ENCODE measurements at regions not wholly inside any gene's neighbourhood (a gene's known extent, or its start where the extent isn't known, plus 50 kb on each side); places are given as distances from the start of the nearest gene placed in this dataset.

DNA sequence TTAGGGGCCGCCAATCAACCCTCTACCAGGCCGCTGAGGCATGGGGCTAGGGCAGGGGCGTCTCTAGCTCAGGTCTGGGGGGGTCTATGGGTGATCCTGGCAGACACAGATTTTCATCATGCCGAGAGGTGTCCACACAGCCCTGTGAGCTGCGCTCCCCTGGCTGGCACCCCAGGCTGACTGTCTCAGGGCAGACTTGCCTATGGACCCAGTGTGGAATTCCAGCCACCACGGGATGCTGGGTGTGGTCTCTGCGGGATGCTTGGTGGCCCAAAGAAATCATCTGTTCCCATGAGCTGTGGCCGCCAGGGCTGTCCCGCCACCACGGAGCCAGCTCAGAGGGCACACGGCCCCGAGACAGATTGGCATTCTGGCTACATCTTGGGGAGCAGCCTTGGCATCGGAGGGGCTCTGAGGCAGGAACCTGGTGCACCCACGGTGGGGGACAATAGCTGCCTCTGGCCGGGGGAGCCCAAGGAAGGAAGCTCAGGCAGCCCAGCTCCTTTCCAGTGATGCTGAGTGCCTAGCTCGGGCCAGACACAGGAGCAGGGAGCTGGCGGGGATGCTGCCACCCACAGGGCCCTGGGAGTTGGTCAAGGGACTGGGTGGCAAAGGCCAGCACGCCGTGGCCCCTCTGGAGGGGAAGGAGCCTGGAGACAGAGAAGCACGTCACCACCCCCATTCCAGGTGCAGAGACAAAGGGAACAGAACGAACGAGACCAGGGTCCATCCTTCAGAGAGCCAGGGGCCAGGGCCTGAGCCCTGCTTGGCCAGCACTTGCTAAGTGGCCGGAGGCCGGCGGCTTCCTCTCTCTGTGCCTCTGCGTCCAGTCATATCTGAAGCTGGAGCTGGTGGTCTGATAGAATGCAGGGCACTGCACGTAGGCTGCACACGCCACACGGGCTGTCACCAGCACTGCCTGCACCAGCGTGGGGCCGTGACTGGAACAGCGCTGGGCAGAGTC lies 64.4 kb upstream of the FGF3 start:
- no peak for DNase-seq (ENCODE audit: low read depth in 2 of 2)
- H3K36me3 ChIP-seq (ENCODE audit: control insufficient read depth, insufficient read depth, low read length), result no peaks in the 10 kb centered on the region
- H3K27me3 ChIP-seq (ENCODE audit: control insufficient read depth, insufficient read depth, low read length), result no peaks in the 10 kb centered on the region
- H3K4me3 ChIP-seq (replicated peaks in 1 of 4; ENCODE audit: control extremely low read depth in 1 of 4, insufficient read depth in 1 of 4, low read depth in 3 of 4, low read length in 4 of 4), result no peak overlapping the region
- H3K9me3 ChIP-seq (ENCODE audit: control insufficient read depth, insufficient read depth, low read depth, low read length), result no peaks in the 10 kb centered on the region
- no peak overlapping the region for H3K4me2 ChIP-seq (ENCODE audit: extremely low read depth, insufficient read depth, low read length)
- H2AFZ ChIP-seq (ENCODE audit: low read length), result no peak overlapping the region
- no peak overlapping the region for H3K27ac ChIP-seq (ENCODE audit: insufficient read depth, low read length)
- no peak overlapping the region for H3K9ac ChIP-seq (ENCODE audit: insufficient read depth, low read length)
- H4K20me1 ChIP-seq (ENCODE audit: control insufficient read depth, extremely low read depth, insufficient read depth, low read length), result no peaks in the 10 kb centered on the region
- no peaks in the 10 kb centered on the region for H3K79me2 ChIP-seq (ENCODE audit: control insufficient read depth, insufficient read depth, low read length)
- TF ChIP-seq CTCF (conservative IDR thresholded peaks at IDR 0.05 in 1 of 2, IDR thresholded peaks at IDR 0.05 in 1 of 2; ENCODE audit: low read depth in 1 of 2, low read length in 2 of 2) (no peak), EZH2 (IDR thresholded peaks at IDR 0.05; ENCODE audit: low read length, missing control alignments) (no peak)
- H3K4me1 ChIP-seq (ENCODE audit: control insufficient read depth, extremely low read depth, insufficient read depth, low read length), result no peaks in the 10 kb centered on the region

DNA sequence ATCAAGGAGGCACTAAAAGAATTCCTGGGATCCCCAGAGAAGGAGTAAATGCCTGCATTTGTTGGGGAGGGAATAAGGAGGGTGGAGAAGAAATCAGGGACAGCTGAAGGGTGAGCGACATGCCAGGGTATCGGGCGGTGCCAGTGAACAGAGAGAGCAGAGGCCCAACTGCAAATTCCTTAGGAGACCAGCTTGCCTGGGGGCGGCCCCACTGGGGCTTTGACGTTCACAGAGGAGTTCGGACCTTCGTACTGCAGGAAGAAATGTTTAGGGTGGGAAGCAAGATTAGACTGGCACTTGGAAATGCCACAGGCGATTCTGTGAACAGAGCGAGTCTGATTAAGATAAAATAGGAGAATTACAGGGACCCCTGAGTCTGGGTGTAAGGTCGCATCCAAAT lies 65.1 kb upstream of the FGF3 start:
- no peaks in the 10 kb centered on the region for H3K9me3 ChIP-seq (ENCODE audit: control insufficient read depth, insufficient read depth, low read depth, low read length)
- no peaks in the 10 kb centered on the region for H3K27me3 ChIP-seq (ENCODE audit: control insufficient read depth, insufficient read depth, low read length)
- no peak overlapping the region for H3K27ac ChIP-seq (ENCODE audit: insufficient read depth, low read length)
- no peaks in the 10 kb centered on the region for H4K20me1 ChIP-seq (ENCODE audit: control insufficient read depth, extremely low read depth, insufficient read depth, low read length)
- H3K9ac ChIP-seq (ENCODE audit: insufficient read depth, low read length), result no peak overlapping the region
- H3K4me1 ChIP-seq (ENCODE audit: control insufficient read depth, extremely low read depth, insufficient read depth, low read length), result no peaks in the 10 kb centered on the region
- H2AFZ ChIP-seq (ENCODE audit: low read length), result no peak overlapping the region
- TF ChIP-seq CTCF (conservative IDR thresholded peaks at IDR 0.05 in 1 of 2, IDR thresholded peaks at IDR 0.05 in 1 of 2; ENCODE audit: low read depth in 1 of 2, low read length in 2 of 2) (no peak), EZH2 (IDR thresholded peaks at IDR 0.05; ENCODE audit: low read length, missing control alignments) (no peak)
- no peak overlapping the region for H3K4me2 ChIP-seq (ENCODE audit: extremely low read depth, insufficient read depth, low read length)
- no peaks in the 10 kb centered on the region for H3K79me2 ChIP-seq (ENCODE audit: control insufficient read depth, insufficient read depth, low read length)
- no peak for DNase-seq (ENCODE audit: low read depth in 2 of 2)
- H3K36me3 ChIP-seq (ENCODE audit: control insufficient read depth, insufficient read depth, low read length), result no peaks in the 10 kb centered on the region
- H3K4me3 ChIP-seq (replicated peaks in 1 of 4; ENCODE audit: control extremely low read depth in 1 of 4, insufficient read depth in 1 of 4, low read depth in 3 of 4, low read length in 4 of 4), result no peak overlapping the region

GRCh38 chr11:69884751-69885150 lies 65.5 kb upstream of the FGF3 start:
- H3K27me3 ChIP-seq (ENCODE audit: control insufficient read depth, insufficient read depth, low read length), result no peaks in the 10 kb centered on the region
- DNase-seq (ENCODE audit: low read depth in 2 of 2), result no peak
- H3K4me3 ChIP-seq (replicated peaks in 1 of 4; ENCODE audit: control extremely low read depth in 1 of 4, insufficient read depth in 1 of 4, low read depth in 3 of 4, low read length in 4 of 4), result no peak overlapping the region
- H2AFZ ChIP-seq (ENCODE audit: low read length), result no peak overlapping the region
- TF ChIP-seq EZH2 (IDR thresholded peaks at IDR 0.05; ENCODE audit: low read length, missing control alignments), result no peak
- no peak for TF ChIP-seq CTCF (conservative IDR thresholded peaks at IDR 0.05 in 1 of 2, IDR thresholded peaks at IDR 0.05 in 1 of 2; ENCODE audit: low read depth in 1 of 2, low read length in 2 of 2)
- H3K27ac ChIP-seq (ENCODE audit: insufficient read depth, low read length), result no peak overlapping the region
- H3K9ac ChIP-seq (ENCODE audit: insufficient read depth, low read length), result no peak overlapping the region
- H3K9me3 ChIP-seq (ENCODE audit: control insufficient read depth, insufficient read depth, low read depth, low read length), result no peaks in the 10 kb centered on the region
- no peaks in the 10 kb centered on the region for H3K4me1 ChIP-seq (ENCODE audit: control insufficient read depth, extremely low read depth, insufficient read depth, low read length)
- H3K79me2 ChIP-seq (ENCODE audit: control insufficient read depth, insufficient read depth, low read length), result no peaks in the 10 kb centered on the region
- no peaks in the 10 kb centered on the region for H3K36me3 ChIP-seq (ENCODE audit: control insufficient read depth, insufficient read depth, low read length)
- no peak overlapping the region for H3K4me2 ChIP-seq (ENCODE audit: extremely low read depth, insufficient read depth, low read length)
- no peaks in the 10 kb centered on the region for H4K20me1 ChIP-seq (ENCODE audit: control insufficient read depth, extremely low read depth, insufficient read depth, low read length)

Data from fibroblast of lung (primary cell).